Prostate gland (tissue), 2 donors: ENCODE measurements at regions not wholly inside any gene's neighbourhood (a gene's known extent, or its start where the extent isn't known, plus 50 kb on each side); places are given as distances from the start of the nearest gene placed in this dataset.

Experiments
- POLR2A ChIP-seq: fragments of 450-650 bp; IDR thresholded peaks from one replicate; pipeline ENCODE4 v1.6.1; 2016; ENCODE audit warnings: antibody characterized with exemption, mild to moderate bottlenecking
- POLR2AphosphoS5 ChIP-seq: sonication (generic); formaldehyde crosslinking; IDR thresholded peaks from one replicate; pipeline ENCODE4 v1.6.1; 2017; ENCODE audit warnings: antibody characterized with exemption
- TF ChIP-seq, protein P1 (sequence below), 4 experiments: fragments of 200-600 bp in 2 of 4; fragments of 450-650 bp in 2 of 4; sonication (generic) in 2 of 4; IDR thresholded peaks; 1 replicate in 3 of 4; 2 replicates in 1 of 4; pipeline ENCODE4 v1.5.1; 2016 to 2019; ENCODE audit warnings: antibody characterized with exemption in 4 of 4, mild to moderate bottlenecking in 2 of 4, moderate library complexity in 2 of 4

DNA sequence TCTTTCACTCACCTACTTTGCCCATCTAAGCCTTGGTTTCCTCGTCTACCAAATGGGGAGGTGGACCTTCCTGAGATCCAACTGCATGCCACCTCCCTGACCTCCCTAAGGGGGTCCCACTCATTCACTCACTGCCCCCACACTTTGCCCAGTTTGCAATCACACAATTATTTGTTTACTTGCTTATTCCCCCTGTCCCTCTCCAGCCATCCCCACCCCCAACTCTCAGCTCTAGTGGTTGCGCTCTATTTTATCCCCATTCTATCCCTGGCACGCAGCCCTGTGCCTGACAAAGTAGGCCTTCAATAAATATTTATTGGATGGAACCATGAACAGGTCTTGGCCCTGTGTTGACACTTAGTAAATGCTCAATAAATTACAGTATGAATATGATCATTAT is 130.8 kb upstream of the LARP1 start:
- TF ChIP-seq, protein P1, sequence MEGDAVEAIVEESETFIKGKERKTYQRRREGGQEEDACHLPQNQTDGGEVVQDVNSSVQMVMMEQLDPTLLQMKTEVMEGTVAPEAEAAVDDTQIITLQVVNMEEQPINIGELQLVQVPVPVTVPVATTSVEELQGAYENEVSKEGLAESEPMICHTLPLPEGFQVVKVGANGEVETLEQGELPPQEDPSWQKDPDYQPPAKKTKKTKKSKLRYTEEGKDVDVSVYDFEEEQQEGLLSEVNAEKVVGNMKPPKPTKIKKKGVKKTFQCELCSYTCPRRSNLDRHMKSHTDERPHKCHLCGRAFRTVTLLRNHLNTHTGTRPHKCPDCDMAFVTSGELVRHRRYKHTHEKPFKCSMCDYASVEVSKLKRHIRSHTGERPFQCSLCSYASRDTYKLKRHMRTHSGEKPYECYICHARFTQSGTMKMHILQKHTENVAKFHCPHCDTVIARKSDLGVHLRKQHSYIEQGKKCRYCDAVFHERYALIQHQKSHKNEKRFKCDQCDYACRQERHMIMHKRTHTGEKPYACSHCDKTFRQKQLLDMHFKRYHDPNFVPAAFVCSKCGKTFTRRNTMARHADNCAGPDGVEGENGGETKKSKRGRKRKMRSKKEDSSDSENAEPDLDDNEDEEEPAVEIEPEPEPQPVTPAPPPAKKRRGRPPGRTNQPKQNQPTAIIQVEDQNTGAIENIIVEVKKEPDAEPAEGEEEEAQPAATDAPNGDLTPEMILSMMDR (IDR thresholded peaks at IDR 0.05): no peak
- TF ChIP-seq POLR2A (no peak), POLR2AphosphoS5 (no peak)
